NCI-H748 (cell line): ENCODE measurements at regions not wholly inside any gene's neighbourhood (a gene's known extent, or its start where the extent isn't known, plus 50 kb on each side); places are given as distances from the start of the nearest gene placed in this dataset.

Experiments used
- DNase-seq: peaks from one replicate; lab custom pipeline; 2025; ENCODE audit not compliant: unreplicated experiment; lab: John Stamatoyannopoulos, UW

DNA sequence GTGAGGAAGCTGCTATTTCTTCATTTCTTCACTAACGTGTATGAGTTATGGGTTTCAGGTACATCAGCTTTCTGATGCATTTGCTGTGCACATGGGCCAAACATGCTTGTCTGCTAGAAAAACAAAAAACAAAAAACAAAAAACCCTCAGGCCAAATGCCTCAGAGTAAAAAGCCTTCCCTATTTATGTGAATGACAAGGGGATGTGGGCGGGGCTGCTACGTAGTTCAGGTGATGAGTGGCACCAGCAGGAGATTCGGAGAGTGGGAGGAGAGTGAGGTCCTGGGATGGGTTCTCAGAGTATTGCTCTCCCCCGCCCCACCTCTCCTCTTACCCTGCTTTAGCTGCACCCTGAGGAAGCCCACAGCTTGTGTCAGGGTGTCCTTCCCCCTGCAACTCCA lies 596.8 kb upstream of the JAG1 start:
- no peak for DNase-seq

DNA sequence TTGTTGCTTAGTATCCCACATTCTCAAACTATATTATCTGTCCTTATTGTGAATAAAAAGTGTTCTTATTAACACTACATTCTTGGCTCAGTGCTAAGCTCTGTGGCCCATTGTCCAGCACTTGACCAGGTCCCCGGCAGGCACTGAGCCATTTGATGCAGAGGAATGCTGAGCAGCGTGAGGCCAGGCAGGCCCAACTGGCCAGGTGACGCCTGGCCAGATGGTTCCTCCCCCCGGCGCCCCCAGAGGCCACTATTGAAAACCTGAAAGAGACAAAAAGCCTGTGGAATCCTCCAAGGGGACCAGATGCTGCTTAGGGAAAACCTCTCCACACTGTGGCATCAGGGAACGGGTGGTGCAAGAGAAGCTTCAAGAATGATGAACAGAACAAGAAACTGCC lies 597.5 kb upstream of the JAG1 start:
- no peak for DNase-seq

DNA sequence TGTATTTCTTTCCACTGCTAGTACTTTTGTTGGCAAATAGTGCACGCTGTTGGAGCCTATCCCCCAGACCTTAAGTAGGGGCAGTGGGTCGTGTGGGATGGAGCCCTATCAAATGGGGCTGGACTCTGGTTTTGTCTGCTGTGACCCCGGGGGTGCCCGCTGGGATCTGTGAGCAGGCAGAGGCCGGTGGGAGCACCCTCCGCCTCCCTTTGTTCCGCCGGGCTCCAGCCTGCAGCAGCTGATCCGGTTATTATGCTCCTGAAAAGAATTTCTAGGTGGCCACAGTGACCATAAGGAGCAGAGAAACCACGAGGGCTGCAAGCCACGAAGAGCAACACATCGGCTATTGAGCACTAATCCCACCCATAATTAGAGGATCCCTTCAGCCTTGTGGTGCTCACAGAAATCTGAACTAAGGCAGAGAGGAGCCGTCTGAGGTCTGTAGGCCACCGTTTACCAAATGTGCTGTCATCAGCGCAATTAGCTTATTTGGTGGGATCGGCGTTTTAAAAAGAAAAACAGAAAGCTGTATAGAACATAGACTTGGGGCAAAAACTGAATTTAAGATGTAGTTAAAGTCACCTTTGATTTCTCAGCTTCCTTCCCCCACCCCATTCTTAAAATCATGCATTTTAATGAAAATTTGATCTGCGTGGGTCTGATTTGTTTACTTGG lies 598.3 kb upstream of the JAG1 start:
- DNase-seq = no peak

DNA sequence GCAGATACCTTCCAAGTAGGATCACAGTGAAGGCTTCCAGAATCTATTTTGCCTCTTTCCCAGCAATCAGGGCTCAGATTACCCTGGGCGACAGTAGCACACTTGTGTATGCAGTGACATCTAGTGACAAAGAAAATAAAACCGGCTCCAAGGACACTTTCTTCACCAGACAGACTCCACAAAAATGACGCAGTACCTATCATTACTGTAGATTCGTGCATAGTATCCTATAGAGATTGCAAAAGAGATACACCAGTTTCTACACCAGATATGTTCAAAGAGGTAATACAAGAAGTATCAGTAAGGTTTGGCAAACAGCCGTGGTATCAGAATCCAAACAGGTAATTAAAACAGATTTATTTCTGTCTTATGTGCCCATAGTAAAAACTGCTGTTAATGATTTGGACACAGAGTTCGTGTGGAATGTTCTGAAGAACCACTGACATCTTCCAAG lies 600.4 kb upstream of the JAG1 start:
- DNase-seq = peak; percentile 90

DNA sequence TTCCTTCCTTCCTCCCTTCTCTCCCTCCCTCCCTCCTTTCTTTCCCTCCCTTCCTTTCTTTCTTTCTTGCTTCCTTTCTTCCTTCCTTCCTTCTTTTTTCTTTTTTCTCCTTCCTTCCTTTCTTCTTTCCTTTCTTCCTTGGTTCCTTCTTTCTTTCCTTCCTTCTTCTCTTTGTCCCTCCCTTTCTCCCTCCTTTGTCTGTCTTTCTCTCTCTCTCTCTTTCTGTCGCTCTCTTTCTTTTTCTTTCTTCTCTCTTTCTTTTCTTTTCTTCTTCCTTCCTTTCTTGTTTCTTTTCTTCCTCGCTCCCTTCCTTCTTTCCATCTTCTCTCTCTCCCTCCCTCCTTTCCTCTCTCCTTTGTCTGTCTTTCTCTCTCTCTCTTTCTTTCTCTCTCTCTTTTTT lies 601.9 kb upstream of the JAG1 start:
- no peak for DNase-seq

DNA sequence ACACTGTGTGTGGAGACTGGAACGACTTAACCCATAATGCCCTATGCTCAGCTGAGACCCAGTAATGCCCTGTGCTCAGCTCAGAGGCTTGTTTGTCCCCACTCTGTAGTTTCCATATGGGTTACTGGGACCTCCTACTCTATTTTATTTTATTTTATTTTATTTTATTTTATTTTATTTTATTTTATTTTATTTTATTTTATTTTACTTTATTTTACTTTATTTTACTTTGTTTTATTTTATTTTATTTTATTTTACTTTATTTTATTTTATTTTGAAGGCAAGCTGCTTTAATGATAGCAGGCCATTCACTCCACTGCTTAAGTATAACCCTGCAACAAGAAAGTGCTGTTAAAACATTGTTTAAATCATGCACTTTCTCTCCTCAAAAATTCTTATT lies 603.4 kb upstream of the JAG1 start:
- DNase-seq = no peak

DNA sequence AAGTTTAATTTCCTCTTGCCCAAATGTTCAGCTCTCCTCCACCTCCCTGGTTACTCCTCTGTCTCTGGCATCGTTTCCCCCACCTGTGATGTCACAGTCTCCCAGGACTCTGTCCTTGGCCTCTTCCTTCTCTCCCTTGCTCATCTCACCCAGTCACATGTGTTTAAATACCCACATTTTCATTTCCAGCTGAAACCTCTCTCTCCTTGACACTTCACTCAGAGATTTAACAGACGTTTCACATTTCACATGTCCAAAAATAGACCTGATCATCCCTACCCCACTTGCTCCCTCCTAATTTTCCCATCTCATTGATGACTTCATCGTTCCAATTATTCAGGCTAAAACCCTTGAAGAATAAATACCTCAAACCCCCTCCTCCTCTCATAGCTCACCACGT lies 604.1 kb upstream of the JAG1 start:
- DNase-seq = no peak

DNA sequence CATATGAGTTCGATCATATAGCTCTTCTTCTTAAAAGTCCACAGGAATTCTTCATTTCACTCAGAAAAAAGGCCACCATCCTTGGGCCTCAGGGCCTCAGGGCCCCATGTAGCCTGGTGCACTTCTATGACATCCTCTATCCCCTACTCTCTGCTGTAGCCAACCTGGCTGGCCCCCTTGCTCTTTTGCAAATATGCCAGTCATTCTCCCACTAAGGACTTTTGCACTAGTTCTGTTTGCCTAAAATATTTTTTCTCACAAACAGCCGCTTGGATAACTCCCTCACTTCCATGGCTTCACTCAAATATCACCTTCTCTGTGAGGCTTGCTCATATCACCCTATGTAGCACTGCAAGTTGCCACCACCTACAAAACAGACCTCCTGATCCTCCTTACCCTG lies 604.7 kb upstream of the JAG1 start:
- DNase-seq = no peak

DNA sequence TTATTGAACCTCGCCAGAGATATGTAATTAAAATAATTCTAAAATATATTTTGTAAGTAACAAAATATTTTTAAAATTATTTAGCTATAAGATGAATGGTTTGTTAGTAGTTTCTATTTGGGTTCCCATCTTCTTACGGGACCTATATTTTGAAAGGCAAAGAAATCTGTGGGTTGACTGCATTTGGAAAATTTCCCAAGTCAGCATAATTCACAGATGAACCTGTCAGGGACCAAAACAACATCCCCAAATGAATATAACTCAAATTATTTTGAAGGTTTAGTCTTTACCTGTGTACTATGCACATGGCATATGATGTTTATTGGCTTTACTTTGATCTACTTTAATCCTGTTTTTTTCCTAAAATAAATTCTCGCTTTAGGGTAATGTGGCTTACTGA lies 607.4 kb upstream of the JAG1 start:
- DNase-seq = no peak

DNA sequence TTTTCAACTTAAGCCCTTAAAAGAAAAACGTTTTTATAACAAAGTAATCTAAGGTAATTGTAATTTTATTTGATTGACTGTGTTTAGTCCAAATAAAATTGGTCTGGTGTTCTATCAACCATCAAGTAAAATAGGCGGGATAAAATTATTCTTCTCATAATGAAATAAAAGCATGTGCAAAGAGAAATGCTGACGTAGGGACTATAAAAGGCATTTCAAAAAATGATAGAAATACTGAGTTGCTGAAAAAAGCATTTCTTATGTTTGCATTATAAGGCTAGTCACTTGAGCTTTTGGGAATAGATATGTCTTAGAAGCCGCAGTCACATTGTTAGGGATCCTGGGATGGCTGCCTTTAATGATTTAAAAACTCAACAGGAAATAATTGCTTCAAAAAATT lies 608.0 kb upstream of the JAG1 start:
- no peak for DNase-seq

DNA sequence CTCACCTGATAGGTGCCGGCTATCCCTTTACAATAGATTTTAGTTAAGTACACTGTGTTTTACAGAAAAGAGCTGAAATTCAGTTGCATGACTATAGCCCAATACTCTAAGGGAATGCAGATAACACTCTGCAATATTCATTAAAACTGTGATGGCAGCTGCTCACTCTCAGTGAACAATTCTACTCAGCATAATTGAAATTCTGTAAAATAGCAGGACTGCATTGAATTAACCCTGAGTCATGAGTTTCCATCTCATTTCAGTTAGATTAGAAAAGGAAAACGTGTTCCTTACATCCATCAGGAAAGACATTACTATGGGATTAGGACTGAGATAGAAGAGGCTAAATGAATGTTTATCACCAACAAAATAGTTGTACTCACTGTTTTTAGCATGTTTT lies 613.3 kb upstream of the JAG1 start:
- DNase-seq = no peak

DNA sequence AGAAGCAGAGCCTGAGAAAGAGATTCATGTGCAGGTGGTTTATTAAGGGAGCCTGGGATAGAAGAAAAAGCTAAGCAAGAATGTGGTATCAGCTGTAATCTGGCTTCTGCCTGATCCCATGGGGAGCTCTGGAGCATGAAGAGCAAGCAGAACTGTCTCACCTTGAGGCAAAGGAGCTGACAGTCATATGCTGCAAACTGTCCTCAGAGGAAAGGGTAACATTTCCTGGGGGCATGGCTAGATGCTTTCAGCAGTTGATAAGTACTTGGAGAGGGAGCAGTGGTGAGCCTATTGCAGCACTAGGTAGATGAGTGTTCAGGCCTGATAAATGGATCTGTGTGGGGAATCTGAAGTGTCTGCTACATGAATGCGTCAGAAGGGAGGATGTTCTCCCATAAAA lies 621.5 kb upstream of the BTBD3 start:
- DNase-seq = no peak

DNA sequence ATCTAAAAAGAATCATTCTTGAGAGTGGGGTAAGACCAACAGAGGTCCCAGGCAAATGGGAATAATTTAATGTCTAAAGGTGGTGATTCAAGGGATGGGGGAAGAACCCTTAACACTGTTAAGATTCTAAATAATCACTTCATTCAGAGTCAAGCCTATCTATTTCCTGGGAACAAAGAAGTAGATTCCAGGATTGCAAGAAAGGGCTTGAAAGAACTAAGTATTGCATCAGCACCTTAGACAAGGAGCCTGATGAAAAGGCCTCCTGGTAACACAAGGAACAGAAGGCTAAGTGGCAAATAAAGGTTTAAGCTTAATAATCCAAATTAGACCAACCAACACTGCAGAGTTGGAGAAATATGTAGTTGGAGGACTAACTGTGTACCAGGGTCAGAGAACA lies 620.7 kb upstream of the BTBD3 start:
- DNase-seq = no peak

DNA sequence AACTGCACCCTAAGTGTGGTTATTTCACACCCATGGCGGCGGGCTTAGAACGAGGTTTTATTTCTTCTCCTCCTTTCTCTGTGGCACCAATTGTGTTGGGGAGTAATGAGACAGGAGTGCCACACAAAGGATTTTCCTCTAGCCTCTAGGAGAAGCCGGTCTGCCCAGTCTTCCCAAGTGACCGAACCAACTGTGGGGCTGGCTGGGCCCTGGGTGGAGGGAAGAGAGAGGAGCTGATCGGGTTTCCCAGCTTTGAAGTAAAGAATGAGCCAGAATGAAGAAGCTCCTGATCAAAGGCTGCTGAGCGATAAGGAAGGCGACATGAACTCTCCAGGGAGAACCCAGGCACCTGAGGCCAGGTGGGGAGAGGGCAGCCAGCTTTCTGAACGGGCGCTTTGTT lies 616.0 kb upstream of the BTBD3 start:
- DNase-seq = no peak

DNA sequence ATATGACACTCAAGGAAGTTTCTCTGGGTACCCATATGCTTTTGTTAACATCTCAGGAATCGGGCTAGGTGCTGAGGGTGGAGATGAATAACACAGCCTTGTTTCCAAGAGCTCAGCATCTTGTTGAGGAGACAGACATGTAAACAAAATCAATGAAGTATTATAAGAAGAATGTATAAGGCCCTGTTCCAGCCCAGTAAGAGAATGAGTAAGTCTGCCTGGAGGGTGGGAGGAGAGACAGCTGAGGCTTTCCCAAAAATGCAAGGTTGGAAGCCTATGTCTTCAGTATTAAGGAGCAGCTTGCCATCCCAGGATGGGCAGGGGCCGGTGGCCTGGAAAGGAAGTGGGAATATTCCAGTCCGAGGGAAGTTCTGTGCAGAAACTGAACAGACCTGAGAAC lies 615.3 kb upstream of the BTBD3 start:
- no peak for DNase-seq

DNA sequence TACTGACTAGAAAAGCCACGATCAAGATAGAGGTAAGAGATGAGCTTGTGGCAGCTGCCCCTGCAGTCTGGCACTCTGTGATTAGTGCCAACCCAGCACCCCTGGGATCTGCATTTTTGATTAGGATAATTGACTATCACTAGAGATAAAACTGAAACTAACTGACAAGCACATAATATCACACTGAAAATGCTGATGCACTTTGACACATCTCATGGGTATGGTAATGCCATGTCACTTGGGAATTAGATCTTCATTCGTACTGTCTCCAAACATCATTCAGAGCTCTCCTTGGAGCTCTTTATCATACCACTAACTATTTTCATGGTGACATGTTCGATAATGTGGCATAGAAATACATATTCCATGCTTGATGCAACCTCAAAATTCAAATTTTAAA lies 612.9 kb upstream of the BTBD3 start:
- no peak for DNase-seq

DNA sequence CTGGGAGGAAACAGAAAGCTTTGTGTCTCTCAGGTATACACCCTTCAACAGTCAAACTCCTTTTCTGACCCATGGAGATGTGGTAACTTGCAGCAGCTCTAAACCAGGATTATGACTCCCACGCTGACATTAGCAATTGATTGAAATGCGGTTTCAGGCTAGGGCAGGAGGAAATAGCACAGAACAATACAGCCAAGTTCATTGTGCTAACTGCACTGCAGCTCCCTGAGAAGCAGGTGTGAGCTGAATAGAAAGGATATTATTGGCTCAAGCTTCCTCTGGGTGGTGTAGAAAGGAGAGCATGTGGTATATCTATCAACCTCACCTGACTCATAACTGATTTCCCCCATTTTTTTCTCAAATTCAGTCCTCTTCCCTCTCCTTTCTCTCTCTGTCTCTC lies 612.3 kb upstream of the BTBD3 start:
- DNase-seq = peak; percentile 65

DNA sequence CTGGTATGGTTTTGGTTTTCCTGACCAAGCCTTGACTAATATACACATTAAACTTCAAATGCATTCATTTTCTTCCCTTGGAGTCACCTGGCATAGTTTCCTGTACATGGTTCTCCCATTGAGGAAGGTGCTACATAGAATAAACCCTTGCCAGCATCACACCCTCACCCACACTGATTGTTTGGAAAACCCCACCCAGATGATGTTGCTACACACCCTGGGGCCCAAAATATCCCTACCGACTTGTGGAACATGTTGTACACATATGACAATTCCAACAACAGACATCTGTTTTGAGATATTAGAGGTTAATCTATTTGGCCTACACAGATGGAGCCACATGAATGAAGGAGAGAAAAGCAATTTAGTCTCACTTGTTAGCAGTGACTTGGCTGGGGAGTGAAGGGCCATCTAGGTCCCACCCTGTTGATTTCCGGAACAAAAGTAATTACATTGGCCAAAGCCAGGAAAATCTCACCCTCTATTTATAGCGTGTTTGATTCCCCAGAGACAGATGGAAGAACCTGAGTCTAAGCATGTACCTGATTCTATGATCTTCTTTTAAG lies 606.0 kb upstream of the BTBD3 start:
- DNase-seq = no peak

DNA sequence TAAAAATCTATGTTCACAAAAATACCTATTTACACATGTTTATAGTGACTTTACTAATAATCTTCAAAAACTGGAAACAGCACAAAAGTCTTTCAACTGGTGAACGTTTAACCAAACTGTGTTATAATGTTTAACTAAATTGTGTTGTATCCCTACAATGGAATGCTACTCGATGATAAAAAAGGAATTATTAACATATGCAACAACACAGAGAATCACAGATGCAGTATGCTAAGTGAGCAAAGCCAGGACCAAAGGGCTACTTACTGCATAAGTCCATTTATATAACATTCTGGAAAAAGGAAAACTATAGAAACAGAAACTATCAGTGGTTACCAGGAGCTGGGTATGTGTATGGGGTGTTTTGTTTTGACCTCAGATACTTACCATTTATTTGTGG lies 602.2 kb upstream of the BTBD3 start:
- no peak for DNase-seq

DNA sequence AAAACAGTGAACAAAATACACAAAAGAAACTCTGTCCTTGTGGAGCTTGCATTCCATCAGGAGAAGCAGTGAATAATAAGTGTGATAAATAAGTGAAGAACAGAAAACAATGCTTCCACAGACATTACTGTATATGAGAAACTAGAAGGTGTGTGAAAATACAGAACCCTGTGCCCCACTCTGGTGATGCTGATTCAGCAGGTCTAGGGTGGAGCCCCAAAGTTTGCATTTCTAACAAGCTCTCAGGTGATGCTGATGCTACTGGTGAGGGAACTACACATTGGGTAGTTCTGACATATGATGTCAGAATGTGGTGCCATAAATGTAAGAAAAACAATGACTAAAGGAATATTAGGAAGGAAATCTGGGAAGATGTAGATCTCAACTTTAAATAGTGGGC lies 601.4 kb upstream of the BTBD3 start:
- DNase-seq = no peak

DNA sequence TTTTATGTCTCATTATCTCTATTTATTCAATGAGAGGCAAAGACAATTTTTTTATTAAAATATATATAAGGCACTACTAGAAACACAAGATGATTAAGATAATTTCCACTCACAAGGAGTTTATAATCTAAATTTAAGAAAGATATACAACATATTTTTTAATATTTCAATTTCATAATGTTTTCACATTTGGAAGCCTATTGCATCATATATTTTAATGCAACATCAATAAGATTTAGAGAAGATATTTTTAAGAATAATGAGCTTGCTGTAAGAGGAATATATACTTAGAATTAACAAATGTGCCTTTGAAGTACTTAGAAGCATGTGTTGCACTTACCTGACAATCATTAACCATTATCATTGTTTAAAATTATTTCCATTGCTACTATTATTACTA lies 597.7 kb upstream of the BTBD3 start:
- DNase-seq = no peak

DNA sequence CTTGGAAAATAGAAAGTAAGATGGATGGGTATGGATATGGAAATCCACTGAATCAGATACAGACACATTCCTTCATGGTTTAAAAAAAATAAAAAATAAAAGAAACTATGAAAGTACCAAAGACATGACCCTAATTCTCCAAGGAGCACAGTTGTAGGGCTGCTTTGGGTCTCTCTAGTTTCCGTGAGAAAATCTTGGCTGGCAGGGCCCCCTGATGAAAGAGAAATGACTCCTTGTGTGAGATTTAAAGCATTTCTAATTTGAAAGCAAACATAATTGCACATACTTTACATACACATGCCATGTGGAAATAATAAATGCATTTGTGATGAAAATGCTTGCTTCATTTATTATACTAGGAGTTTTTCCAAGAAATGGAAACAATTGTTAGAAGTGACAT lies 593.9 kb upstream of the BTBD3 start:
- no peak for DNase-seq

DNA sequence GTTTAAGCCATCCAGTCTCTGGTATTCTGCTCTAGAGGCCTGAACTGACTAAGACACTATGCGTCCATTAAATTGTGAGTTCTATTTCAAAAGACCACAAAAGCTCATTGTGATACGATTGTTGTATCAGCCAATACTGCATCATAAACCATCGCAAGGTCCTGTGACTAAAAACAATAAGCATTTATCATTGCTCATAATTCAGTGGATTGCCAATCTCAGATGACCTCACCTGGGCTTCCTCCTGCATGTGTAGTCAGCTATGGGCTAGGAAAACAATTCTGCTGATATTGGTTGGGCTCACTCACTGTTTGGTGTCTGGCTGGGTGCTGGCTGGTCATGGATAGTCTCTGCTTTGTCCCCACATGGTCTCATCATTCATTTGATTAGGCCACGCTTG lies 592.7 kb upstream of the BTBD3 start:
- DNase-seq = no peak
